SJSA1 (cell line): ENCODE measurements at regions not wholly inside any gene's neighbourhood (a gene's known extent, or its start where the extent isn't known, plus 50 kb on each side); places are given as distances from the start of the nearest gene placed in this dataset.
"Not testable (repeated sequence)": the region's sequence is repeated elsewhere in the genome, so short reads cannot be mapped to it uniquely, and the experiment has no call there.

Experiments
- DNase-seq, 2 experiments: peaks; one replicate each; pipeline ENCODE4 v3.0.0-alpha.2; 2015 to 2020; ENCODE audit warnings: low spot score in 2 of 2, low read depth in 1 of 2
- H3K27ac ChIP-seq: fragments of 250-450 bp; sonication (Bioruptor Pico); 2 replicates; pipeline ENCODE4 v1.5.1; 2020; ENCODE audit warnings: mild to moderate bottlenecking, moderate library complexity
- H3K27me3 ChIP-seq: fragments of 250-450 bp; sonication (Bioruptor Pico); replicated peaks from 2 replicates; pipeline ENCODE4 v1.5.1; 2020; ENCODE audit warnings: mild to moderate bottlenecking, moderate library complexity
- H3K36me3 ChIP-seq: fragments of 250-450 bp; sonication (Bioruptor Pico); 2 replicates; pipeline ENCODE4 v1.5.1; 2020; ENCODE audit warnings: mild to moderate bottlenecking
- H3K4me1 ChIP-seq: fragments of 250-450 bp; sonication (Bioruptor Pico); replicated peaks from 2 replicates; pipeline ENCODE4 v1.6.1; 2021; ENCODE audit warnings: mild to moderate bottlenecking
- H3K4me3 ChIP-seq: fragments of 250-450 bp; sonication (Bioruptor Pico); 2 replicates; pipeline ENCODE4 v1.5.1; 2020; ENCODE audit warnings: mild to moderate bottlenecking
- H3K9me3 ChIP-seq: fragments of 250-450 bp; sonication (Bioruptor Pico); replicated peaks from 2 replicates; pipeline ENCODE4 v1.5.1; 2020; ENCODE audit warnings: mild to moderate bottlenecking

DNA sequence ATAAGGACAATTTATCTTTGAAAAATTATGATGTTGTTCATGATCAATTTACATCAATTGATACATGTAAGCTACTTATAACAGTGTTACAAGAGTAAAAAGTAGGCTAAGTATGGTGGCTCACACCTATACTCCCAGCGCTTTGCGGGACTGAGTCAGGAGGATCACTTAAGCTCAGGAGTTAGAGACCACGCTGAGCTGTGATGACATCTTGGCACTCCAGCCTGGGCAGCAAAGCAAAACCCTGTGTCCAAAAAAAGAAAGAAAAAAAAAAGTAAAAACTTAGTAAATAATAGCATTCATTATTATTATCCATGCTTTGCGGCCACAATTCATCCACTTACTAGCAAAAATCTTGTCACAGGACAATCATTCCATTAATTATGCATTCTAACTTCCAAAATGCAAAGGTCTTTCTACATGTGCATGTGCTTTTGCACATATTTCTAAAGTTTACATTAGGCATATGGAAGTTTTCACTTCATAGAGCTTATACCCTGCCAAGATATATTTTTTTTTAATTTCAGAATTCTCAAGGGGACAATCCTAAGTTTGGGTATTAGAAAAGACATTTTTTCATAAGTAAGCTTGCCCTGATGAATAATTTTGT is 243.3 kb upstream of the RARB start:
- Histone ChIP-seq H3K27ac (no peak overlapping the region), H3K36me3 (no peaks in the 10 kb centered on the region), H3K9me3 (no peaks in the 10 kb centered on the region), H3K4me3 (no peak overlapping the region), H3K27me3 (no peaks in the 10 kb centered on the region), H3K4me1 (no peaks in the 10 kb centered on the region)
- DNase-seq: no peak

DNA sequence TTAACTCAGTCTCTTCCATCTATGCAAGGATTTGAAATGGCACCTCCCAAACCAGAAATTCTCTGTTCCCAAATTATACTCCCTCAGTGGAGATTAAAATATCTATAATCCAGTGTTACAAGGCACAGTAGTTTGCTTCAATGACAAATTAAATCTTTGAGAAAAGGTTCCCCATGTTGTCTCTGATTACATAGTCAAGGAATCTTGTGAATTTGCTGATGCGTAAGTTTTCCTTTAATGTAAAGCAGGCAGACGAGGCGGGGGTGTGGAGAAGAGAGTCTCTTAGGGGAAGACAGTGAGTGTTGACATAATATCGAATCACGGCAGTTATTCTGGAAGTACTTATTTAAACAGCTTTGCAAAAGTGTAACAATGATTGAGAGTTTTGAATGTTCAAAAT is 236.4 kb upstream of the RARB start:
- Histone ChIP-seq H3K4me1 (no peaks in the 10 kb centered on the region; the same call in 1 of the 2 replicates), H3K4me3 (no peak overlapping the region), H3K27ac (no peak overlapping the region), H3K27me3 (no peaks in the 10 kb centered on the region), H3K36me3 (no peaks in the 10 kb centered on the region), H3K9me3 (no peaks in the 10 kb centered on the region)
- DNase-seq: no peak

DNA sequence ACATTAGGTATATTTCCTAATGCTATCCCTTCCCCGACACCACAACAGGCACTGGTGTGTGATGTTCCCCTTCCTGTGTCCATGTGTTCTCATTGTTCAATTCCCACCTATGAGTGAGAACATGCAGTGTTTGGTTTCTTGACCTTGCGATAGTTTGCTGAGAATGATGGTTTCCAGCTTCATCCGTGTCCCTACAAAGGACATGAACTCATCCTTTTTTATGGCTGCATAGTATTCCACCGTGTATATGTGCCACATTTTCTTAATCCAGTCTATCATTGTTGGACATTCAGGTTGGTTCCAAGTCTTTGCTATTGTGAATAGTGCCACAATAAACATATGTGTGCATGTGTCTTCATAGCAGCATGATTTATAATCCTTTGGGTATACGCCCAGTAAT is 228.5 kb upstream of the RARB start:
- not testable (repeated sequence) for H3K4me1 ChIP-seq, H3K4me3 ChIP-seq, DNase-seq

DNA sequence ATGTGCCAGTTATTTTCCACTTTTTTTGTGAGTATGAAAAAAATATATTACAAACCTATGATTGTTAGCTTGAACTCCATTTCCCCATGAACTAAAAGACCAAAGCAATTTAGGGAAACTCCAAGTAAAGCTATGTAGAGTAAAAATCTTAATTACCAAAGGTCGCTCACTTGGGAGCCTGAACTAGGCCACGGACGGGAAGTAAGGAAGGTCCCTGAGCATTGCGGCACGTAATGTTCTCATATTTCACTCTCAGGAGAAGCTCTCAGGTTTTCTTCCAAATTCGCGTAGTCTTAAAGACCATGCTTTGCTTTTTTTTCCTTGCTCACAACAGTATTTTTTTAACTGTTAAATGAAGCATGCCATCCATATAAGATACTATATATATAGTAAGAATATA is 215.3 kb upstream of the RARB start:
- H3K9me3 ChIP-seq: no peaks in the 10 kb centered on the region
- H3K4me3 ChIP-seq: no peak overlapping the region
- no peaks in the 10 kb centered on the region for H3K4me1 ChIP-seq
- no peak for DNase-seq
- H3K36me3 ChIP-seq: no peaks in the 10 kb centered on the region
- no peaks in the 10 kb centered on the region for H3K27me3 ChIP-seq
- no peak overlapping the region for H3K27ac ChIP-seq

More for the DNA sequence above, 228.5 kb upstream of the RARB start:
- H3K9me3 ChIP-seq, H3K27ac ChIP-seq, H3K27me3 ChIP-seq, H3K36me3 ChIP-seq: not testable (repeated sequence)

DNA sequence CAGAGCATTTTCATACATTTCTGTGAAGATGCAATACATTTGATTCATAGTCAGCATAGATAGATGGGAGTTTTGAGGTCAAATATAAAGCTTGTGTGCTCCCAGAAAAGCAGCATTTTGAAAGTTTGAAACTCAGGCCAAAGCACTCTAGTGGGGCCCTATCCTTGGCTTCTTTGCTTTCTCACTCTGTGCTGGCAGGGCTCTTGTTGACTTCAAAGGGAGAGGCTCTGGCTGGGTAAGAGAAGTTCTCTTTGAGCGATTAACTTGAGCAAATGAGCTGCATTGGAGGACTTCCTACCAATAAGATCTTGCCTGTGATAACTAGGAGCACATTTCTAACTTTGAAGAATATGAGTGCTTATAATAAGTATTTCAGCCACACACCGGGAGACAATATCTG is 214.0 kb upstream of the RARB start:
- no peak for DNase-seq
- no peaks in the 10 kb centered on the region for H3K4me1 ChIP-seq
- H3K27me3 ChIP-seq: no peaks in the 10 kb centered on the region
- H3K27ac ChIP-seq: no peak overlapping the region
- no peaks in the 10 kb centered on the region for H3K36me3 ChIP-seq
- no peaks in the 10 kb centered on the region for H3K9me3 ChIP-seq
- H3K4me3 ChIP-seq: no peak overlapping the region

DNA sequence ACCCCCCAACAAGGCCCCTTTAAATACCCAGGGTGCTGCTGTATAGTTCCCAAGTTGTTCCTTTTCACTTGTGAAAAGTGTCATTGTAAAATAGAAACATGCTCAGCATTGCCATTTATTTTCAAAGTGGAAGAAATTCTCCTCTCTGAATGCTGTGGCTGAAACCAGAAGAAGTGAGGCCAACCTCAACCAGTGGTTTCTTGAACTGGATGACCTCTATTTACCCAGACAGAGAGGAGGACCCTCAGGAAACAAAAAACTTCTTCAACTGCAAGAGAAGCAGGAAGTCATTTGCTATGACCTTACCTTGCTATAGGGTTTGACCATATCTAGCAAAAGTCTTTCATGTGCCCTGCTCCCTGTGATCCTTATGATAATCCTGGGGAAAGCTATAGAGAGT is 209.7 kb upstream of the RARB start:
- Histone ChIP-seq H3K4me3 (no peak overlapping the region), H3K36me3 (no peaks in the 10 kb centered on the region), H3K27me3 (no peaks in the 10 kb centered on the region), H3K27ac (no peak overlapping the region), H3K9me3 (no peaks in the 10 kb centered on the region), H3K4me1 (no peaks in the 10 kb centered on the region)
- no peak for DNase-seq

DNA sequence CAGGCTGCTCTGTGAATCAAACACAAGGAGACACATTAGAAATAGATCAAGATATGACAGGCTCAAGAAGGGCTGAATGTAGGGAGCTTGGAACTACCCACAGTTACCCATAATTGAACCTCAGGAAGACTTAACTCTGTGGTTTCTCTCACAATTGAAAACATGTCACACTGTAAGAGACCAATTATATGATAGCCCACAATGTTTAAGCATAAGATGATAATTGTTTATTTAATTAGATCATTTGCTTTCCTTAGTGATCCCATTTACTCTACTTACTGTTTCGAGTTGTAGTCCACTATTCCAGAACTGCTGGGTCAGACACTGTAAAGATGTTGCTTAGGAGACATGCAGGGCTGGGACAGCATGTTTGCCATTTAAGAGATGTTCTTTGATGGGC is 201.3 kb upstream of the RARB start:
- H3K4me1 ChIP-seq: 0 out of 2 replicates have a peak, but pooled peaks cover 4% of the 10 kb centered on the region
- no peak overlapping the region for H3K4me3 ChIP-seq
- no peak overlapping the region for H3K27ac ChIP-seq
- no peaks in the 10 kb centered on the region for H3K9me3 ChIP-seq
- DNase-seq: peak in 1 of 2 experiments; percentile 11
- H3K27me3 ChIP-seq: no peaks in the 10 kb centered on the region
- H3K36me3 ChIP-seq: no peaks in the 10 kb centered on the region

DNA sequence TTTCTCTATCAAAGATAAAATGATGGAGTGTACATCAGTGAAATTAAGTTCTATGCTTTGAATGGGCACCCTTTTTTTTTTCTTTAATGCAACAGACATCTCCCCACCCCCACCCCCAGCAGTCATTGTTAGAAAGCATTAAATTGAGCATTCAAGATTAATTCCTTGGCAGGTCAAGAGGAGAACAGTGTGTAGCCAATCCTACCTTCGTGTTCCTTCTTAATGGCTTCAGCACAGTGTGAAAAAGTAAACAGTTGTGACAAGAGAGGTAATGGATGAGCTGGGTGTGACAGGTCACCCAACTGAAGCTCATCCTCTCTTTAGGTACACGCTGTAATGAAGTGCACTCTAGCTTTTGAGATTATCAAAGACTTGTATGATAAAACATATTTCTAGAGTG is 198.5 kb upstream of the RARB start:
- H3K27me3 ChIP-seq: no peaks in the 10 kb centered on the region
- no peak for DNase-seq
- no peaks in the 10 kb centered on the region for H3K9me3 ChIP-seq
- no peaks in the 10 kb centered on the region for H3K36me3 ChIP-seq
- no peak overlapping the region for H3K4me3 ChIP-seq
- peaks cover 6% of the 10 kb centered on the region for H3K4me1 ChIP-seq
- H3K27ac ChIP-seq: no peak overlapping the region

DNA sequence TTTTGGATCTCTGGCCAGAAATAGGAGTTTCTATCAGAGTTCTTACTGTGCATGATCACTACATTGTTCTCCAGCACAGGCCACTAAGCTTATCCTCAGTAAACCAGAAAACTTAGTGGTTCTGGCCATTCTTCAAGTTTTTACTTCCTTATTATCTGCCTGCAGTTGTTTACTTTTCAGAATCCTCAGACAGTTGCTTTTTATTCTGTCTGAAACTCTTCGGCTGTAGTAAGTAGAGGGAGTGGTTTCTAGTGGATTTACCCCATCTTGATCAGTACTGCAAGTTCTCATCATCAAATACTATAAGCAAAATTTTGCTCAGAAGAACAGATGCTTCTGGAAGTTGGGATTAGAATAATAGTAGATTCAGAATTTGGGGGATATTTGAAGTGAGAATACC is 193.0 kb upstream of the RARB start:
- Histone ChIP-seq H3K36me3 (no peaks in the 10 kb centered on the region), H3K4me1 (peaks cover 21% of the 10 kb centered on the region), H3K27me3 (no peaks in the 10 kb centered on the region), H3K9me3 (no peaks in the 10 kb centered on the region), H3K4me3 (no peak overlapping the region), H3K27ac (peak overlapping the region; percentile 93)
- DNase-seq: no peak

DNA sequence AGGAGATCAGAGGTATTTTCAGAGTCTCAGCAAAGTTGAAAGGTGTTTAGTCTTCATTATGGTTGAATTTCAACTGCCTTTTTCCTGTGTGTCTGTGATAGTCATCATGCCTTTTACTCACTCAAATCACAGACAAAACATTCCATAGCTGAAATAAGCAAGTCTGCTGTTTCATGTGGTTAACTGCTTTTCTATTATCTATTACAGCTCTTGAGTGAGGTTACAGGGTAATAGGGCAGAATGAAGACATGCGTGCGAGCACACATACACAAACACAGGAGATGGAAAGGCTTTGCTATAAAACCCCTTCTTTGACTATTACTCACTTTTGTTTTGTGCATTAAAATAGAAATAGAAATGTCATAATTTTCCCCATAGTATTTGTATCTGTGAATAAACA is 192.6 kb upstream of the RARB start:
- Histone ChIP-seq H3K4me3 (no peak overlapping the region), H3K36me3 (no peaks in the 10 kb centered on the region), H3K27ac (peak overlapping the region; percentile 93), H3K4me1 (peaks cover 21% of the 10 kb centered on the region), H3K27me3 (no peaks in the 10 kb centered on the region), H3K9me3 (no peaks in the 10 kb centered on the region)
- peak; percentile 59 to 86 for DNase-seq

DNA sequence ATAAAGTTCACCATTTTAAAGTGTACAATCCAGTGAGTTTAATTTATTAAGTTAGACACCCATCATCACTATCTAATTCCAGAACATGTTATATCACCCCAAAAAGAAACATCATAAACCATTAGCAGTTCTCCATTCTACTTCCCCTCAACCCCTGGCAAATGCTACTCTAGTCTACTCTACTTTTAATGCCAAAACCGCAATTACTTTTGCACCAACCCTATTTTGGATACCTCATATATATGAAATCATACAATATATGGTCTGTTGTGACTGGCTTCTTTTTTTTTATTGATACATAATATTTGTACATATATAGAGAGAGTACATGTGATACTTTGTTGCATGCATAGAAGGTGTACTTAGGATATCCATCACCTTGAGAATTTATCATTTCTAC is 190.5 kb upstream of the RARB start:
- DNase-seq: no peak
- no peaks in the 10 kb centered on the region for H3K9me3 ChIP-seq
- no peak overlapping the region for H3K27ac ChIP-seq
- peaks cover 21% of the 10 kb centered on the region for H3K4me1 ChIP-seq
- H3K27me3 ChIP-seq: no peaks in the 10 kb centered on the region
- no peaks in the 10 kb centered on the region for H3K36me3 ChIP-seq
- no peak overlapping the region for H3K4me3 ChIP-seq

DNA sequence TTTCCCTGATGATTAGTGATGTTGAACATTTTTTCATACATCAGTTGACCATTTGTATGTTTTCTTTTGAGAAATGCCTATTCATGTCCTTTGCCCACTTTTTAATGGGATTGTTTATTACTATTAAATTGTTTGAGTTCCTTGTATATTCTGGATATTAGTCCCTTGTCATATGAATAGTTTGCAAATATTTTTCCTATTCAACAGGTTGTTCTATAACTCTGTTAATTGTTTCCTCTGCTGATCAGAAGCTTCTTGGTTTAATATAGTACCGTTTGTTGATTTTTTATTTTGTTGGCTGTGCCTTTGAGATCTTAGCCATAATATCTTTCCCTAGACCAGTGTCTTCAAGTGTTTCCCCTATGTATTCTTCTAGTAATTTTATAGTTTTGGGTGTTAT is 189.0 kb upstream of the RARB start:
- Histone ChIP-seq H3K4me3 (no peak overlapping the region), H3K27ac (no peak overlapping the region), H3K4me1 (peaks cover 21% of the 10 kb centered on the region), H3K27me3 (no peaks in the 10 kb centered on the region), H3K9me3 (no peaks in the 10 kb centered on the region), H3K36me3 (no peaks in the 10 kb centered on the region)
- no peak for DNase-seq

DNA sequence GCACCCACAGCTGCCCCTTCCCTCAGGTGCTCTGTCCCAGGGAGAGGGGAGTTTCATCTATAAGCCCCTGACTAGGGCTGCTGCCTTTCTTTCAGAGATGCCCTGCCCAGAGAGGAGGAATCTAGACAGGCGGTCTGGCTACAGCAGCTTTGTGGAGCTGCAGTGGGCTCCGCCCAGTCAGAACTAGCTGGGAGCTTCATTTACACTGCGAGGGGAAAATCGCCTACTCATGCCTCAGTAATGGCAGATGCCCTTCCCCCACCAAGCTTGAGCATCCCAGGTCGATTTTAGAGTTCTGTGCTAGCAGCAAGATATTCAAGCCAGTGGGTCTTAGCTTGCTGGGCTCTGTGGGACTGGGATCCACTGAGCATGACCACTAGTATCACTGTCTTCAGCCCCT is 181.2 kb upstream of the RARB start:
- Histone ChIP-seq H3K36me3 (no peaks in the 10 kb centered on the region), H3K9me3 (no peaks in the 10 kb centered on the region), H3K27ac (no peak overlapping the region)

DNA sequence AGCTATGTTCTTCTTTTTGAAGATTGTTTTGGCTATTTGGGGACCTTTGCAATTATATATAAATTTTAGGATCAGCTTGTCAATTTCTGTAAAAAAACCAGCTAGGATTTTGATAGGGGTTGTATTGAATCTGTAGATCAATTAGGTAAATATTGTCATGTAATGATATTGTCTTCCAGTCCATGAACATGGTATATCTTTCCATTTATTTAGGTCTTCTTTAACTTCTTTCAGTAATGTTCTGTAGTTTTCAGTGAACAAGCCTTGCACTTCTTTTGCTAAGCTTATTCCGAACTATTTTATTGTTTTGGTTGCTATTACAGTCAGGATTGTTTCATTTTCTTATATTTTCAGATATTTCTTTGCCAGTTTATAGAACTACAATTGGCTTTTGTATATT is 175.8 kb upstream of the RARB start:
- DNase-seq: no peak
- H3K9me3 ChIP-seq: no peaks in the 10 kb centered on the region
- H3K4me1 ChIP-seq: peaks cover 7% of the 10 kb centered on the region
- no peaks in the 10 kb centered on the region for H3K27me3 ChIP-seq
- H3K4me3 ChIP-seq: no peak overlapping the region
- no peaks in the 10 kb centered on the region for H3K36me3 ChIP-seq
- H3K27ac ChIP-seq: no peak overlapping the region

More for the DNA sequence above, 181.2 kb upstream of the RARB start:
- H3K27me3 ChIP-seq: no peaks in the 10 kb centered on the region
- H3K4me1 ChIP-seq: no peaks in the 10 kb centered on the region
- no peak for DNase-seq
- H3K4me3 ChIP-seq: no peak overlapping the region

DNA sequence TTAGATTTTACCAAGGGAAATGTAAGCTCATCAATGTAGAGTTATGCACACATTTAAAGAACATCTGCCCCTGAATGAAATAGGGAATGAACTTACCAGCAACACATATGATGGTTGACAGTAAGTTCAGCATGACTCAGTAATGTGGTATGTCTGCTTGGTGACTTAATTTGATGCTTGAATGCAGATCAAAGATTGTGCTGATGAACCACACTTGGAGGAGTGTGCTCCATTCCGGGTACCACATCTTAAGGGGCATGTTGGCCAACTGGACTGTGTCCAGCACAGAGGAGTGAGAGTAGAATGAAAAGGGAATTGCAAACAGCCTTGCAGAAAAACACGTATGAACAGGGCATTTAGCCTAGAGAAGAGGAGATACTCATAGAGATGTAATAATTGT is 171.0 kb upstream of the RARB start:
- no peak overlapping the region for H3K27ac ChIP-seq
- DNase-seq: peak; percentile 53 to 67
- no peaks in the 10 kb centered on the region for H3K27me3 ChIP-seq
- H3K9me3 ChIP-seq: no peaks in the 10 kb centered on the region
- no peak overlapping the region for H3K4me3 ChIP-seq
- no peaks in the 10 kb centered on the region for H3K36me3 ChIP-seq
- peaks cover 41% of the 10 kb centered on the region for H3K4me1 ChIP-seq
